T47D (cell line): ENCODE measurements at regions not wholly inside any gene's neighbourhood (a gene's known extent, or its start where the extent isn't known, plus 50 kb on each side); places are given as distances from the start of the nearest gene placed in this dataset.
"Not testable (repeated sequence)": the region's sequence is repeated elsewhere in the genome, so short reads cannot be mapped to it uniquely, and the experiment has no call there.

Experiments
- DNase-seq, 2 experiments: peaks; one replicate each; pipeline versions ENCODE4 v3.0.0 to v3.0.0-alpha.2; 2011 to 2012; ENCODE audit warnings: low read depth in 1 of 2, low spot score in 1 of 2
- JUND ChIP-seq: IDR thresholded peaks from 2 replicates; pipeline ENCODE4 v1.6.1; 2012; ENCODE audit warnings: low read depth
- in situ Hi-C: cut with HindIII; loops from 2 replicates; pipeline ENCODE4 v1.10.0; 2016; ENCODE audit warnings: low sequenced_read_pairs, low pct_unique_long_range_greater_than_20kb

DNA sequence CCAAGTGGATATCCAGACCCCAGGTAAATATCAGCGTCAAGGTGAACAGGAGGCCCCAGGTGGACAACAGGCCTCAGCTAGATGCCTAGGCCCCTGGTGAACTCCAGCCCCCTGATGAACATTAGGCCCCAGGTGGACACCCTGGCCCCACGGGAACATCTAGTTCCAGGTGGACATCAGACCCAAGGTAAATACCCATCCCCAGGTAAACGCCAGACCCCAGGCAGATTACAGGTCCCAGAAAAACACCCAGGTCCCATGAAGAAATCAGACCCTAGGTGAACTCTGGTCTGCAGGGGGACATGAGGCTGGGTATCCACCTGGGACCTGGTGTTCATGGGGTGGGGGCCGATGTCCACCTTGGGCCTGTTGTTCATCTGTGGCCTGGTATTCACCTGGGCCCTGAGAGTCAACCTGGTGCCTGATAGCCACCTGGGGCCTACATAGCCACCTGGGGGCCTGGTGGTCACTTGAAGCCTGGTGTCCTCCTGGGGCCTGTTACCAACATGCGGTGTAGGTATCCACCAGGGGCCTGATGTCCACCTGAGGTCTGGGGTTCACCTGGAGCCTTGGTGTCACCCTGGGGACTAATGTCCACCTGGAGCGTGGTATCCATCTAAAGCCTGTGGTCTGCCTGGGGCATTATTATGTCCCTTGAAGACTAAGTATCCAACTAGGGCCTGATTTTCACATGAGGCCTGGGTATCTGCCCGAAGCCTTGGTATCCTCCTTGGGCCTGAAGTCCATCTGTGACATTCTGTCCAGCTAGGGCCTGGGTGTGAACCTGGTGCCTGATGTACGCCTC, 56.8 kb upstream of the SEPTIN5 start:
- DNase-seq: no peak
- TF ChIP-seq JUND: no peak
- in situ Hi-C loops: no loop called here

DNA sequence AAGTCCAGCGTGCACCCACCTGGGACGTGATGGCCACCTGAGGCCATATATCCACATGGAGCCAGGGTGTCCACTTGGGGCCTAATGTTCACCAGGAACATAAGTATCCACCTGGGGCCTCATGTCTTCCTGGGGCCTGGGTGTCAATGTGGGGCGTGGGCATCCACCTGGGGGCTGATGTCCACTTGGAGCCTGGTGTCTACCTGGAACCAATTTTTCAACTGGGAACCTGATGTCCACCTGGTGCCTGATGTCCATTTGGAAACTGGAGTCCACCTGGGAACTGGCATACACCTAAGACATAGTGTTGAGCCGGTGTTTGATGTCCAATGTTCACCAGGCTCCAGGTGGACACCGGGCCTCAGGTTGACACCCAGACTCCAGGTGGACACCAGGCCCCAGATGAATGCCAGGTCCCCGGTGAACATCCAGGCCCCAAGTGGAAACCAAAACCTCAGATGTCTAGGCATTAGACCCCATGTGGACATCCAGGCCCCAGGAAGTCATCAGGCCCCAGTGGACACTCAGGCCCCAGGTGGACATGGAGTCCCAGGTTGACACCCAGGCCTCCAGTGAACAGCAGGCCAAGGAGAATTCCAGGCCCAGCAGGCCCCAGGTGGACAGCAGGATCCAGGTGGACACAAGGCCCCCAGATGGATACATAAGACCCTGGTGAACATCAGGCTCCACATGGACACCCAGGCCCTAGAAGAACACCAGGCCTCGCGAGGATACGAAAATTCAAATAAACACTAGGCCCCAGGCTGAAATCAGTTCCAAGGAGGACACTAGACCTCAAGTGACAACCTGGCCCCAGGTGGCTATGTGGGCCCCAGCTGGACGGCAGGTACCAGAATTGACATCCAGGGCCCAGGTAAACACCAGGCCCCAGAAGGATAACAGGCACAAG, 56.0 kb upstream of the SEPTIN5 start:
- in situ Hi-C loops: no loop called here
- no peak for TF ChIP-seq JUND
- no peak for DNase-seq

DNA sequence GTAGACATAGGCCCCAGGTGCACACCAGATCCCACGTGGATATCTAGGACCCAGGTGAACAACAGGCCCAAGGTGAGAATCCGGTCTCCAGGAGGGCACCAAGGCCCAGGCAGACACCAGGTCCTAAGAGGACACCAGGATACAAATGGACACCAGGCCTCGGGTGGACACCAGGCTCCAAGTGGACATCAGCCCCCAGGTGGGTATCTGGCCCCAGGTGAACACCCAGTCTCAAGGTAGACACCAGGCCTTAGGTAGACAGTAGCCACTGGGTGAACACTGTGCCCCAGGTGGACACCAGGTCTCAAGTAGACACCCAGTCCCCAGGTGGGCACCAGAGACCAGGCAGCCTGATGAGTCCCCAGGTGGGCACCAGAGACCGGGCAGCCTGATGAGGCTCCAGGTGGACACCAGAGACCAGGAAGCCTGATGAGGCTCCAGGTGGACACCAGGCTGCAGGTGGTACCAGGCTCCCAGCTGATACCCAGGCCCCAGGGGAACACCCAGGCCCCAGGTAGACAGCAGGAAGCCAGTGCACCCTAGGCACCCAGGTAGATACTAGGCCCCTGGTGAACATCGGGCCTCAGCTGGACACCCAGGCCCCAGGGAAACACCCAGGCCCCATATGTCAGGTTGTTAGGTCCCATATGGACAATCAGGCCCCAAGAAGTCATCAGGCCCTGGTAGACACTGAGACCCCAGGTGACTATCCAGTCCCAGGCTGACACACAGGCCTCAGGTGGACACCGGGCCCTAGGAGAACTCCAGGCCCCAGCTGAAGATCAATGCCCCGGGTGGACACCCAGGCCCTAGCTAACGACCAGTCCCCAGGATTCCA, 55.1 kb upstream of the SEPTIN5 start:
- no peak for TF ChIP-seq JUND
- DNase-seq: no peak
- in situ Hi-C loops: no loop called here

DNA sequence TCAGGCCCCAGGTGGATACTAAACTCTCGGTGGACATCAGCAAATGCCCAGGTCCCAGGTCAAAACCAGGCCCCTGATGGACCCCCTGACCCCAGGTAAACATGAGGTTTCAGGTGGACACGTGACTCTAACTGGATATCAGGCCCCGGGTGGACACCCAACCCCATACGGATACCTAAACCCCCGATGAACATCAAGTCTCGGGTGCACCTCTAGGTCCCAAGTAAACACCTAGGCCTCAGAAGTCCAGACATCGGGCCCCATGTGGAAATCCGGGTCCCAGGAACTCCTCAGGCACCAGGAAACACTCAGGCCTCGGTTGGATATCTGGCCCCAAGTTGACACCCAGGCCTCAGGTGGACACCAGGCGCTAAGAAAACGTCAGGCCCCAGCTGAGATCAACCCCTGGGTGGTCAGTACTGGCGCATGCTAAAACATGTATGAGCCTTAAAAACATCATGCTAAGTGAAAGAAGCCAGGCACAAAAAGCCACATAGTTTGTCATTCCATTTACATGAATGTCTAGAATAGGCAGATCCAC, 54.4 kb upstream of the SEPTIN5 start:
- in situ Hi-C loops: no loop called here
- TF ChIP-seq JUND: no peak
- no peak for DNase-seq

DNA sequence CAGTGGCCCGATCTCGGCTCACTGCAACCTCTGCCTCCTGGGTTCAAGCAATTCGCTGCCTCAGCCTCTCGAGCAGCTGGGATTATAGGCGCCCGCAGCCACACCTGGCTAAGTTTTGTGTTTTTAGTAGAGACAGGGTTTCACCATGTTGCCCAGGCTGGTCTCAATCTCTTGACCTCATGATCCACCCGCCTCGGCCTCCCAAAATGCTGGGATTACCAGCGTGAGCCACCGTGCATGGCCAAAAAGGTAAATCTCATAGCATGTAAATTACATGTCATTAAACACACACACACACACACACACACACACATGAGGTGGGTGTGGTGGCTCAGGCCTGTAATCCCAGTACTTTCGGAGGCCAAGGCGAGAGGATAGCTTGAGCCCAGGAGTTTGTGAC, 53.7 kb upstream of the SEPTIN5 start:
- DNase-seq, in situ Hi-C loops: not testable (repeated sequence)

DNA sequence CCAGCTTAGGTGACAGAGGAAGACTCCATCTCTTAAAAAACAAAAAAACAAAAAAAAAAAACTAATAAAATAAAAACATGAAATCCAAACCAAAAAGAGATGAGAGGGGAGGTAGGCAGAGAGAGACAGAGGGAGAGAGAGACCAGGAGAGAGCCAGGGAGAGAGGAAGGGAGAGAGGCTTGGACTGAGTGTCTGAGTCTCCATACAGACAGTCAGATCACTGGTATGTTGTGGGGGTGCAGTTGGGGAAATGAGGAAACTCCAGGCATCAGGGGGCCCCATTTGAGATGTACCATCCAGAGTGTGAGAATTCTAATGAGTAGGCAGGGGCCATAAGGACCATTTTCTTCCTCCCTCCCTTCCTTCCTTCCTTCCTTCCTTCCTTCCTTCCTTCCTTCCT, 53.1 kb upstream of the SEPTIN5 start:
- TF ChIP-seq JUND: no peak
- in situ Hi-C loops: no loop called here
- DNase-seq: no peak

DNA sequence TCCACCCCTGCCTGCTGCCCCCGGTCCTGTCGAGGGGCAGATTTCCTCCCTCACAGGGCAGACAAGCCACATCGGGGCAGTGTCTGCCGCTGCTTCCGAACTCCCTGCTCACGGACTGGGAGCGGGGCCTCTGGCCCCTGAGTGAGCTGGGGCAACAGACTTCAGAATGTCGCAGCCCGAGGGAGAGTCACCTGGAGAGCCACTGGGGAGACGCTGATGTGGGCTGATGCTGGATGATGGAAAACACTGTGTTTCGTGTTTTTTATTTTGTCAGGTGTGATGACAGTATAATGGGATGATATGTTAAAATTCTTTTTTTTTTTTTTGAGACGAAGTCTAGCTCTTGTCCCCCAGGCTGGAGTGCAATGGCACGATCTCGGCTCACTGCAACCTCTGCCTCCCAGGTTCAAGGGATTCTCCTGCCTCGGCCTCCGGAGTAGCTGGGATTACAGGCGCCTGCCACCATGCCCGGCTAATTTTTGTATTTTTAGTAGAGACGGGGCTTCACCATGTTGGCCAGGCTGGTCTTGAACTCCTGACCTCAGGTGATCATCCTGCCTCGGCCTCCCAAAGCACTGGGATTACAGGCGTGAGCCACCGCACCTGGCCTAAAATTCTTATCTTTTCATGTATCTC, 52.1 kb upstream of the SEPTIN5 start:
- DNase-seq, in situ Hi-C loops: not testable (repeated sequence)

DNA sequence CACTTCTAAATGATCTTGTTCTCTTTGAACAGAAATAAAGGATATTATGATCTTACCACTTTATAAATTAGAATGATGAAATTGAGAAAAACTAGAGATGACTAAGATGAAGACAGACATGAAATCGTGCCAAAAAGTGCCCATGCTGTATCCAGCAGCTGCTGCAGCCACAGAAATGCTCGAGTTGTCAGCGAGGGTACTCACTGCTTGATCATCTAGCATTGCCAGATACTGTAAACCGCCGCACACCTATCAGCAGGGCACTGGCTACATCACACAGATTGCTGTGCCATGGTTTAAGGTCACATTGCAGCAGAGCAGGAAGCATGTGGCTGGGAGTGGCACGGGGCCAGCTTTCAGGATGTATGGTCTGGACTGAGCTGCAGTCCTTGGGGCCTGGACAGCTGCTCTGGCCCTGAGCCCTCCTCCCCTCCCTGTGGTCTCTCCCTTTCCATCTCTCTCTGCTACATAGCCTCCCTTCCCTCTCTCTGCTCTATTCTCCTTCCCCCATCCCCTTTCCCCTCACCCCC, 51.0 kb upstream of the SEPTIN5 start:
- peak in 1 of 2 experiments; percentile 31 for DNase-seq
- in situ Hi-C loops: no loop called here
- TF ChIP-seq JUND: no peak

DNA sequence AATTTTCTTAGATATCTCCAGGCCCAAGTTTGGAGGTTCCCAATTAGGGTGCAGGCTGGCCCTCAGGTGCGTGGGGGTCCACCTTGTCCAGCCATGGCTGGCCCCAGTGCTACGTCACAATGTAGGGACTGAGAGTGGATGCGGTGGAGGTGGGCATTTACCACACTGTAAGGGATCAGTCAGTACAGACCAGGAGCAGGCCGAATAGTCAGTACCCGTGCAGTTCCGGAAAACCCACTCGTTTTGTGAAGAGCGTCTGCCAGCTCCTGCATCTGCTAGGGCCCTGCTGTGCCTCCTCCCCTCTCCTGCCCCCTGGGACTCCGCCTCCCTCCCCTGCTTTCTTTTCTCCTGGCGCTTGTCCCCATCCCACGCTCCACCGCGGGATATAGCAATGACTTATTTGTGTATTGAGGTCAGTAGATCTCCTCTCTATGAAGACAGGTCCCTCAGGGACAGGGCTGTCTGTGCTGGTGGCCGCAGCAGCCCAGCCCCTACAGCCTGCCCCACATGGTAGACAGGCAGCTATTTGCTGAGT, 50.4 kb upstream of the SEPTIN5 start:
- no peak for DNase-seq
- in situ Hi-C loops: no loop called here
- no peak for TF ChIP-seq JUND

DNA sequence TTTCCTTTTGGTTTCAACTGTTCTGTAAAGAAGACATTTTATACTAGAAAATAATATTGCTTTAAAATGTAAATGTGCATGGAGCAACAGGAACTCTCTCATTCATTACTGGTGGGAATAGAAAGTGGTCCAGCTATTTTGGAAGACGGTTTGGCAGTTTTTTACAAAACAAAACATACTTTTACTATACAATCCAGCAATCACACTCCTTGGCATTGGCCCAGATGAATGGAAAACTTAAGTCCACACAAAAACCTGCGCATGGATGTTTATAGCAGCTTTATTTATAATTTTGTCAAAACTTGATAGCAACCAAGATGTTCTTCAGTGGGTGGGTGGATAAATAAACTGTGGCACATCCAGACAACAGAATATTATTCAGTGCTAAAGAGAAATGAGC, 49.9 kb upstream of the SEPTIN5 start:
- no peak for TF ChIP-seq JUND
- in situ Hi-C loops: no loop called here
- no peak for DNase-seq
